HCT116 (cell line): ENCODE measurements at regions not wholly inside any gene's neighbourhood (a gene's known extent, or its start where the extent isn't known, plus 50 kb on each side); places are given as distances from the start of the nearest gene placed in this dataset.

ENCODE experiments used
- ATF3 ChIP-seq: IDR thresholded peaks from 2 replicates; pipeline ENCODE4 v1.6.1; 2012
- CTCF ChIP-seq, 3 experiments: fragments of 200-600 bp in 1 of 3; sonication (generic) in 1 of 3; IDR thresholded peaks in 2 of 3; conservative IDR thresholded peaks in 1 of 3; 2 replicates each; pipeline ENCODE4 v1.5.1; 2012 to 2017; ENCODE audit warnings: low read depth in 2 of 3, low read length in 2 of 3, antibody characterized with exemption in 1 of 3, borderline replicate concordance in 1 of 3, control low read depth in 1 of 3, mild to moderate bottlenecking in 1 of 3, mixed read lengths in 1 of 3, mixed run types in 1 of 3, moderate library complexity in 1 of 3; ENCODE audit not compliant: insufficient read depth in 1 of 3
- POLR2A ChIP-seq: IDR thresholded peaks from 2 replicates; pipeline ENCODE4 v1.7.0; 2011; ENCODE audit warnings: borderline replicate concordance; ENCODE audit not compliant: insufficient read depth, insufficient read length; ENCODE audit errors: extremely low read depth
- POLR2AphosphoS5 ChIP-seq: IDR thresholded peaks from 2 replicates; pipeline ENCODE4 v1.6.1; 2011; ENCODE audit warnings: mild to moderate bottlenecking, low read depth, low read length, moderate library complexity
- ZBTB33 ChIP-seq: IDR thresholded peaks from 2 replicates; pipeline ENCODE4 v1.6.1; 2011; ENCODE audit warnings: mild to moderate bottlenecking, low read length, moderate library complexity; ENCODE audit not compliant: insufficient replicate concordance; ENCODE audit errors: extremely low read depth

- TF ChIP-seq POLR2AphosphoS5 (no peak), CTCF (IDR thresholded peaks at IDR 0.05 in 2 of 3, conservative IDR thresholded peaks at IDR 0.05 in 1 of 3; ENCODE audit: borderline replicate concordance in 1 of 3, insufficient read depth in 1 of 3, low read depth in 2 of 3, low read length in 2 of 3) (no peak), ZBTB33 (no peak), POLR2A (no peak), ATF3 (no peak)
Observed at GRCh38 chrX:45437186-45437585, 236.5 kb upstream of the DIPK2B start.
